Adrenal gland (tissue), 5 donors: ENCODE measurements at regions not wholly inside any gene's neighbourhood (a gene's known extent, or its start where the extent isn't known, plus 50 kb on each side); places are given as distances from the start of the nearest gene placed in this dataset.

ENCODE experiments used
- POLR2A ChIP-seq, 2 donors: fragments of 450-650 bp; IDR thresholded peaks; one replicate each; pipeline ENCODE4 v1.6.1; 2017; ENCODE audit warnings: antibody characterized with exemption in 2 of 2, mild to moderate bottlenecking in 2 of 2, moderate library complexity in 1 of 2
- TF ChIP-seq, protein P1 (sequence below), 6 experiments: fragments of 450-650 bp in 4 of 6; fragments of 200-600 bp in 2 of 6; sonication (generic) in 1 of 6; IDR thresholded peaks; 1 replicate in 5 of 6; 2 replicates in 1 of 6; pipeline versions ENCODE4 v1.5.1 to v1.8.0; 2016 to 2021; ENCODE audit warnings: antibody characterized with exemption in 6 of 6, mild to moderate bottlenecking in 2 of 6, moderate library complexity in 1 of 6
- donor health status: DM: no; HTN: no; CAD: no.

DNA sequence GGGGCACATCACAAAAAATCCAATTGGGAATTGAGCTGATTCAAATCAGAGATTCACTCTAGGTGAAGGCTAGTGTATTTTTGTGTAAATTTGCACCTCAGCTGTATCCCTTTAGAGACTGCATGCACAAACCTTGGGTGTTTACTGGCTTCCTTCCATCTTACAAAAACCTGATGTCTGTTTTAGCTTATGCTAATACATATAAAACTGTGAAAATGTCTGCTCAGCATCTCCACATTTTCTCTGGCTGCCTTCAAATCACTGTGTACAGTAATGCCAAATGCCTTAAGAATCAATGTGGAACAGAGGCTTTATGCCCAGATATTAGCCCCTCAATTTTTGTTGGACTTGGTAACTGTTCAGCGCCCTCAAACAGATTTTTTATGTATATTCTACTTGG lies 675.8 kb upstream of the SLITRK6 start:
- no peak for TF ChIP-seq POLR2A (IDR thresholded peaks at IDR 0.05)
- TF ChIP-seq, protein P1, sequence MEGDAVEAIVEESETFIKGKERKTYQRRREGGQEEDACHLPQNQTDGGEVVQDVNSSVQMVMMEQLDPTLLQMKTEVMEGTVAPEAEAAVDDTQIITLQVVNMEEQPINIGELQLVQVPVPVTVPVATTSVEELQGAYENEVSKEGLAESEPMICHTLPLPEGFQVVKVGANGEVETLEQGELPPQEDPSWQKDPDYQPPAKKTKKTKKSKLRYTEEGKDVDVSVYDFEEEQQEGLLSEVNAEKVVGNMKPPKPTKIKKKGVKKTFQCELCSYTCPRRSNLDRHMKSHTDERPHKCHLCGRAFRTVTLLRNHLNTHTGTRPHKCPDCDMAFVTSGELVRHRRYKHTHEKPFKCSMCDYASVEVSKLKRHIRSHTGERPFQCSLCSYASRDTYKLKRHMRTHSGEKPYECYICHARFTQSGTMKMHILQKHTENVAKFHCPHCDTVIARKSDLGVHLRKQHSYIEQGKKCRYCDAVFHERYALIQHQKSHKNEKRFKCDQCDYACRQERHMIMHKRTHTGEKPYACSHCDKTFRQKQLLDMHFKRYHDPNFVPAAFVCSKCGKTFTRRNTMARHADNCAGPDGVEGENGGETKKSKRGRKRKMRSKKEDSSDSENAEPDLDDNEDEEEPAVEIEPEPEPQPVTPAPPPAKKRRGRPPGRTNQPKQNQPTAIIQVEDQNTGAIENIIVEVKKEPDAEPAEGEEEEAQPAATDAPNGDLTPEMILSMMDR (IDR thresholded peaks at IDR 0.05), result no peak
